Tibial nerve (tissue), 4 donors: ENCODE measurements at regions not wholly inside any gene's neighbourhood (a gene's known extent, or its start where the extent isn't known, plus 50 kb on each side); places are given as distances from the start of the nearest gene placed in this dataset.

ENCODE experiments used
- DNase-seq, 2 donors: peaks; one replicate each; pipeline ENCODE4 v3.0.0-alpha.2; 2019; ENCODE audit warnings: low spot score in 2 of 2
- H3K27ac ChIP-seq, 4 donors: fragments of 200-600 bp; sonication (generic) in 3 of 4; one replicate each; pipeline ENCODE4 v1.5.1; 2017 to 2019; ENCODE audit warnings: mild to moderate bottlenecking in 1 of 4
- H3K27me3 ChIP-seq, 2 donors: fragments of 200-600 bp; sonication (generic) in 1 of 2; one replicate each; pipeline versions ENCODE4 v1.5.1 to v1.6.0; 2017 to 2019
- H3K36me3 ChIP-seq, 3 donors: fragments of 200-600 bp; sonication (generic); one replicate each; pipeline ENCODE4 v1.5.1; 2018 to 2019
- H3K4me1 ChIP-seq, 4 donors: fragments of 200-600 bp; sonication (generic) in 3 of 4; one replicate each; pipeline ENCODE4 v1.5.1; 2017 to 2019
- H3K4me3 ChIP-seq, 4 donors: fragments of 200-600 bp; sonication (generic) in 3 of 4; one replicate each; pipeline ENCODE4 v1.5.1; 2017 to 2019; ENCODE audit warnings: mild to moderate bottlenecking in 1 of 4, moderate library complexity in 1 of 4
- H3K9me3 ChIP-seq, 4 donors: fragments of 200-600 bp; sonication (generic) in 3 of 4; one replicate each; pipeline ENCODE4 v1.5.1; 2017 to 2019
- EP300 ChIP-seq, 2 donors: sonication (generic); formaldehyde crosslinking; IDR thresholded peaks; one replicate each; pipeline ENCODE4 v1.6.1; 2017; ENCODE audit warnings: antibody characterized with exemption in 2 of 2, mild to moderate bottlenecking in 1 of 2
- POLR2A ChIP-seq, 2 donors: fragments of 450-650 bp; IDR thresholded peaks; one replicate each; pipeline ENCODE4 v1.6.1; 2017; ENCODE audit warnings: antibody characterized with exemption in 2 of 2, mild to moderate bottlenecking in 2 of 2, moderate library complexity in 2 of 2
- WGBS, 2 donors: methylation state at CpG; one replicate each; pipeline ENCODE4 v1.1.5; 2018; 5-methylcytosine and 5-hydroxymethylcytosine counted together
- TF ChIP-seq, protein P1 (sequence below), 5 experiments: fragments of 200-600 bp in 3 of 5; fragments of 450-650 bp in 2 of 5; sonication (generic) in 3 of 5; IDR thresholded peaks; one replicate each; pipeline ENCODE4 v1.5.1; 2016 to 2019; ENCODE audit warnings: antibody characterized with exemption in 5 of 5, mild to moderate bottlenecking in 3 of 5, moderate library complexity in 2 of 5

DNA sequence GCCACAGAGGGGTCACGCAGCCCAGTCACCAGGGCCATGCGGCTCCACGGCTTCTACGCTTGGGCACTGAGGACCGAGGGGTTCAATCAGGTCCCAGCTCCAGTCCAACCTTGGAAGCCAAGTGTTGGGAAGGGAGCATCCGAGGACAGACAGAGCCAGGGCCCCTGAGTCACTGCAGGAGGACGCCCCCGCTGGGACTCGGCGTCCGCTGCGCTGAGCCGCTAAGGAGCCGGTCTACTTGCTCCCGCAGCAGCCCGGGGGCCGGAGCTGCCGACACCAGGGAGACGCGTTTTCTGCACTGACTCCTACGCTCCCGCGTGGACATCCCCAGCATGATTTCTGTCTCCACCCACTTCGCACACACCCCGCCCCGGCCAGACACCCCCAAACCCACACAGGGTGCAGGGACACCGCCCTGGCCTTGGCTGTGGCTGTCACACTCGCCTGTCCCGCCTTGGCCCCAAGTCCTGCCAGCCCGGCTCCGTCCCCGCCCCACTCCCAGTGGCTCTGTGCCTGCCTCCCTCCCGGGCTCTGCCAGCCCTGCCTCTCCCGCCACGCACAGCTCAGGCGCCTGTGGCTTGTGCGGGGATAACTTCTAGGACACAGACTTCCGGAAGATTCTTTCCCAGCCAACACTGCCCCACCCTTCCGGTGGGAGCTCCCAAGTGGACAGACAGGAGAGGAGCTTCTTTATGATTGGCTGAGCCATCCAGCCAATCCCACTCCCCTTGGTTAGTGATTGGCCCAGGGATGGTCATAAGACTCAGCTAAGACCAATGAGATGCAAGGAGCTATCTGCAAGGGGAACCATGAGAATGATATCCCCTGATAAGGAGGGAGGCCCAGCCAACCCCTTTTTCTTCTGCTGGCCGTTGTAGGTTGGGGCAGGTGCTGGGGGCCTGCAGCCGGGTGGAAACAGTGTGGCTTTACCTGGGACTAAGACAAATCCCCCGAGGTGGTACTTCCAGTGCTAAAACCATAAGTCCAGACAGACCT is 118.9 kb upstream of the SFSWAP start:
- no peak for DNase-seq
- H3K9me3 ChIP-seq: peaks cover 0 to 4% (median 0%) of the 10 kb centered on the region in 4 donors
- H3K27me3 ChIP-seq: peaks cover 0 to 7% of the 10 kb centered on the region in 2 donors
- no peaks in the 10 kb centered on the region for H3K36me3 ChIP-seq
- 90 to 92% methylated on average over 37 to 39 of the region's 42 CpGs for WGBS, 2 donors
- TF ChIP-seq EP300 (IDR thresholded peaks at IDR 0.05) (no peak), POLR2A (IDR thresholded peaks at IDR 0.05) (no peak)
- TF ChIP-seq, protein P1, sequence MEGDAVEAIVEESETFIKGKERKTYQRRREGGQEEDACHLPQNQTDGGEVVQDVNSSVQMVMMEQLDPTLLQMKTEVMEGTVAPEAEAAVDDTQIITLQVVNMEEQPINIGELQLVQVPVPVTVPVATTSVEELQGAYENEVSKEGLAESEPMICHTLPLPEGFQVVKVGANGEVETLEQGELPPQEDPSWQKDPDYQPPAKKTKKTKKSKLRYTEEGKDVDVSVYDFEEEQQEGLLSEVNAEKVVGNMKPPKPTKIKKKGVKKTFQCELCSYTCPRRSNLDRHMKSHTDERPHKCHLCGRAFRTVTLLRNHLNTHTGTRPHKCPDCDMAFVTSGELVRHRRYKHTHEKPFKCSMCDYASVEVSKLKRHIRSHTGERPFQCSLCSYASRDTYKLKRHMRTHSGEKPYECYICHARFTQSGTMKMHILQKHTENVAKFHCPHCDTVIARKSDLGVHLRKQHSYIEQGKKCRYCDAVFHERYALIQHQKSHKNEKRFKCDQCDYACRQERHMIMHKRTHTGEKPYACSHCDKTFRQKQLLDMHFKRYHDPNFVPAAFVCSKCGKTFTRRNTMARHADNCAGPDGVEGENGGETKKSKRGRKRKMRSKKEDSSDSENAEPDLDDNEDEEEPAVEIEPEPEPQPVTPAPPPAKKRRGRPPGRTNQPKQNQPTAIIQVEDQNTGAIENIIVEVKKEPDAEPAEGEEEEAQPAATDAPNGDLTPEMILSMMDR (IDR thresholded peaks at IDR 0.05): no peak
- no peak overlapping the region for H3K4me3 ChIP-seq
- H3K27ac ChIP-seq: no peak overlapping the region
- peaks cover 0 to 6% (median 2%) of the 10 kb centered on the region in 4 donors for H3K4me1 ChIP-seq

DNA sequence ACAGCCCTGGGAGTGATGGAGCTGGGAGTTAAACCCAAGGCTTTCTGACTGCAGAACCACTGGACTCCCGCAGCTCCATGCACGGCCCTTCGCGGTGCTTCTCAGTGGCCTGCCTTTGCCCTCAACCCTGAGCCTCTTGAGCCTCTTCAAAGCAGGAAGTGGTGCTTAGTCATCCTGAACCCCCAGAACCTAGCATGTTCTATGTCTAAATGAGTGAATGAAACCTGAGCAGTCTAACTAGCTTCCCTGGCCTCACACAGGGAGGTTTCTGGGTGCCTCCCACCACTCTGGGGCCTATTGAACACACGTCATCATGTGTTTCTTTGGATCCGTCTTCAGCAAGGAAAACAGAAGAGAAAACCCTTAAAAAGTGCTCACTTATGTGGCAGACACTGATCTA is 117.9 kb upstream of the SFSWAP start:
- no peak overlapping the region for H3K4me3 ChIP-seq
- no peaks in the 10 kb centered on the region for H3K9me3 ChIP-seq
- WGBS, 2 donors: 54 to 64% methylated on average over 6 of the region's 6 CpGs
- no peak overlapping the region for H3K27ac ChIP-seq
- peaks cover 0 to 6% (median 2%) of the 10 kb centered on the region in 4 donors for H3K4me1 ChIP-seq
- H3K27me3 ChIP-seq: peaks cover 0 to 7% of the 10 kb centered on the region in 2 donors
- TF ChIP-seq, protein P1 (IDR thresholded peaks at IDR 0.05): no peak
- TF ChIP-seq EP300 (IDR thresholded peaks at IDR 0.05) (no peak), POLR2A (IDR thresholded peaks at IDR 0.05) (no peak)
- no peaks in the 10 kb centered on the region for H3K36me3 ChIP-seq
- DNase-seq: no peak

DNA sequence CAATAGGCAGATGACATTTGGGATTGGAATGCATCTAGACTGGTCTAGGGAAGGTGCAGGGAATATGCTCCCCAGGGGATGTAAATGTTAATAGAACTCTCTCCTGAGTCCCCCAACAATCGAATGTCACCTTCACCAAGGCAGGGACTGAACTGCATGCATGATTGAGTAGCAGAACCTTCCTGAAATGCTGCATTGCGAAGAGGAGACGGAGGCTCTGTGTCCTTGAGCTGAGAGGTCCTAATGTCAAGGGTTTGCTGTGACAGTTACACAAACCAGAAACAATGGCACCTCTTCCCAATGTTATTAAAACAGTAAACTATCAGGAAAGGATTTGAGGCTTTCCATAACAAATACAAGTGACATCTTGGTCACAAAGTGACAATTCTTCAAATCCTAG is 117.5 kb upstream of the SFSWAP start:
- Histone ChIP-seq H3K4me3 (no peak overlapping the region), H3K36me3 (no peaks in the 10 kb centered on the region), H3K27ac (no peak overlapping the region), H3K9me3 (no peaks in the 10 kb centered on the region), H3K4me1 (peaks cover 0 to 6% (median 2%) of the 10 kb centered on the region in 4 donors), H3K27me3 (peaks cover 0 to 7% of the 10 kb centered on the region in 2 donors)
- WGBS, 2 donors: 71 to 78% methylated on average over 3 of the region's 3 CpGs
- TF ChIP-seq, protein P1 (IDR thresholded peaks at IDR 0.05): no peak
- TF ChIP-seq POLR2A (IDR thresholded peaks at IDR 0.05): no peak
- TF ChIP-seq EP300 (IDR thresholded peaks at IDR 0.05): no peak
- DNase-seq: no peak

DNA sequence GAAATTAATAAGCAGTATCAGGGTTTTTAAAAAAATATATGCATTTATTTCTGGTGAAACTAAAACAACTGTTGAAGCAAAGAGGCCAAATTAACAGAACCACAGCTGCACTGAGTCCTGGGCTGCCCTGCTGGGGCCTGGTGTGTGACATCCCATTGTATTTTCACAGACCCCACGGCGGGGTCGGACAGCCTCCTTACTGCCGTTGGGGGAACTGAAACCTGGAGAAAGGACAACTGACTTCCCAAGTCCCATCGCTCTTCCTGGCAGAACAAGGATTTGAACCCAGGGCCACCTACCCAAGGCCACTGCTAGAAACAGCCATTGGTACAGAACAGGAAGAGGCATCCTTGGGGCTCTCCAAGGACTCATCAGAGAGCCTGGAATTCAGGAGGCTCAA is 114.8 kb upstream of the SFSWAP start:
- TF ChIP-seq EP300 (IDR thresholded peaks at IDR 0.05): no peak
- no peak for TF ChIP-seq POLR2A (IDR thresholded peaks at IDR 0.05)
- TF ChIP-seq, protein P1 (IDR thresholded peaks at IDR 0.05): no peak
- H3K4me1 ChIP-seq: no peaks in the 10 kb centered on the region
- DNase-seq: no peak
- peaks cover 0 to 7% of the 10 kb centered on the region in 2 donors for H3K27me3 ChIP-seq
- WGBS, 2 donors: 81 to 86% methylated on average over 5 of the region's 5 CpGs
- H3K9me3 ChIP-seq: no peaks in the 10 kb centered on the region
- no peak overlapping the region for H3K4me3 ChIP-seq
- no peak overlapping the region for H3K27ac ChIP-seq
- no peaks in the 10 kb centered on the region for H3K36me3 ChIP-seq

DNA sequence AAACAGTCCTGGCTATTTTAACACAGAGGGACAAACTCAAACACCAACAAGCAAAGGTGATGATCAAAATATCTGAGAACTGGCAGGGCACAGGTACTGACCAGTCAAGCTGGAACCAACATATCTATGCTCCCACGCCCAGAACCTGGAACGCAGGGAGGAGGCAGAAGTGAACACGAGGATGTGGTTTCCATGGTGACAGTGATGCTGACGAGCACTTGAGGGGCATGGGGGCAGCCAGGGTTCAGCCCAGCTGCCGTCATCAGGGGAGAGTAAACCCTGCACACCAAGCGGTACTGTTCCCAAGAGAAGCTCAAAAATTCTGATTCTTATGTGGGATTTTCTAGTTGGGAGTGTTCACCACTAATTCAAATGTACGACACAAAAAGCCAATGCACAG is 113.6 kb upstream of the SFSWAP start:
- WGBS, 2 donors: 48 to 63% methylated on average over 7 of the region's 7 CpGs
- no peak for DNase-seq
- Histone ChIP-seq H3K36me3 (no peaks in the 10 kb centered on the region), H3K9me3 (no peaks in the 10 kb centered on the region), H3K27me3 (peaks cover 0 to 7% of the 10 kb centered on the region in 2 donors), H3K4me1 (no peaks in the 10 kb centered on the region), H3K4me3 (no peak overlapping the region), H3K27ac (no peak overlapping the region)
- TF ChIP-seq POLR2A (IDR thresholded peaks at IDR 0.05): no peak
- no peak for TF ChIP-seq EP300 (IDR thresholded peaks at IDR 0.05)
- TF ChIP-seq, protein P1 (IDR thresholded peaks at IDR 0.05): no peak
